A549 (cell line): ENCODE measurements at regions not wholly inside any gene's neighbourhood (a gene's known extent, or its start where the extent isn't known, plus 50 kb on each side); places are given as distances from the start of the nearest gene placed in this dataset.

Experiments used
- ATAC-seq, 2 experiments: fragments of 200-7000 bp in 1 of 2; fragments of >200 bp in 1 of 2; cut with Nextera tagmentation in 1 of 2; cut with Tn5 transposase in 1 of 2; 3 replicates each; pipeline versions ENCODE4 v1.8.0 to v1.9.1; 2018 to 2020; ENCODE audit warnings: mild to moderate bottlenecking in 1 of 2, moderate library complexity in 1 of 2
- CTCF ChIA-PET: fragments of 300-600 bp; sonication (Branson Sonifier 250); formaldehyde crosslinking; extraction: SDS; loops from one replicate; lab custom pipeline; 2021; ENCODE audit warnings: antibody characterized with exemption, inconsistent platforms; lab: Yijun Ruan, JAX
- POLR2A ChIA-PET: fragments of 350-600 bp; formaldehyde crosslinking; extraction: SDS; loops from one replicate; lab custom pipeline; 2021; ENCODE audit warnings: antibody characterized with exemption, inconsistent platforms; lab: Yijun Ruan, JAX
- DNase-seq, 2 experiments: peaks; one replicate each; pipeline versions ENCODE4 v3.0.0 to v3.0.0-alpha.2; 2011 to 2016; ENCODE audit warnings: low read depth in 1 of 2, low spot score in 1 of 2
- FAIRE-seq: peaks from 2 replicates; lab custom pipeline; 2011; peaks lifted over from hg19 to GRCh38; lab: Jason Lieb, UNC
- H3K27ac ChIP-seq, 2 experiments: fragments of >200 bp; sonication (Bioruptor Twin); formaldehyde crosslinking; 3 replicates each; pipeline ENCODE4 v1.5.1; 2016 to 2017
- H3K4me1 ChIP-seq: fragments of >200 bp; sonication (Bioruptor Twin); formaldehyde crosslinking; 3 replicates; pipeline ENCODE4 v1.6.1; 2016
- H3K4me2 ChIP-seq: fragments of >200 bp; sonication (Bioruptor Twin); formaldehyde crosslinking; 3 replicates; pipeline ENCODE4 v1.6.1; 2016
- H3K4me3 ChIP-seq: fragments of >200 bp; sonication (Bioruptor Twin); formaldehyde crosslinking; 3 replicates; pipeline ENCODE4 v1.5.1; 2016
- H3K9me3 ChIP-seq: fragments of >200 bp; sonication (Bioruptor Twin); formaldehyde crosslinking; 3 replicates; pipeline ENCODE4 v1.6.1; 2016
- MAFK ChIP-seq: fragments of 450-650 bp; IDR thresholded peaks from 2 replicates; pipeline ENCODE4 v1.6.1; 2014; ENCODE audit not compliant: partially characterized antibody
- WGBS: methylation state at CpG from one replicate; pipeline ENCODE4 v1.1.6; 2017; ENCODE audit errors: missing lambda C conversion rate; 5-methylcytosine and 5-hydroxymethylcytosine counted together
- small RNA-seq, 6 experiments: library from RNA; depleted of rRNA; stranded (forward); fragments of <200 nt; gene quantifications; one replicate each; pipeline ENCODE3, GENCODE V24; 2012

GRCh38 chr16:85563034-85563433, 50.1 kb upstream of the GSE1 start:
- no peaks in the 10 kb centered on the region for H3K9me3 ChIP-seq
- 90% methylated on average over 8 of the region's 8 CpGs for WGBS
- ChIA-PET CTCF (interaction anchor here (0.6 to 7.1 kb wide), 36 partner anchors 9 to 1864 kb away, joined by 3 to 55 read pairs (median 7); partner anchors contain the start of gene GSE1), POLR2A (interaction anchor here (0.7 to 0.9 kb wide), 3 partner anchors 9 to 50 kb away, joined by 3 to 6 read pairs (median 3); partner anchors contain the start of gene GSE1)
- ATAC-seq = no peak
- FAIRE-seq = no peak
- no peak for TF ChIP-seq MAFK
- TF ChIP-seq, all 56 proteins: peak for 0
- H3K4me2 ChIP-seq = peak overlapping the region; percentile 45; the same call in 2 of the 3 replicates
- no peak overlapping the region for H3K4me3 ChIP-seq
- H3K4me1 ChIP-seq = peaks cover 27% of the 10 kb centered on the region
- DNase-seq = no peak
- peak overlapping the region in 1 of 2 experiments; percentile 73; a peak in 3 of 6 replicates for H3K27ac ChIP-seq

Small RNA genes lying in the stretch of these regions (small RNA-seq; reads per million reads assigned to genes)
- gene COX6CP16 = 0 reads per million in 6 experiments
- gene MIR5093 = 0 reads per million in 6 experiments
